OCI-LY7 (cell line): ENCODE measurements at regions not wholly inside any gene's neighbourhood (a gene's known extent, or its start where the extent isn't known, plus 50 kb on each side); places are given as distances from the start of the nearest gene placed in this dataset.
"Not testable (repeated sequence)": the region's sequence is repeated elsewhere in the genome, so short reads cannot be mapped to it uniquely, and the experiment has no call there.

Experiments
- BruUV-seq: library from RNA; stranded (reverse); fragments of 400-500 nt; replicated peaks from 2 replicates; lab custom pipeline; 2021; lab: Mats Ljungman, UMichigan
- CTCF ChIA-PET: fragments of 300-600 bp; sonication (Branson Sonifier 250); formaldehyde crosslinking; loops from one replicate; lab custom pipeline; 2022; ENCODE audit warnings: antibody characterized with exemption; ENCODE audit not compliant: unreplicated experiment; lab: Charles Lee
- POLR2A ChIA-PET: fragments of 300-600 bp; sonication (Branson Sonifier 250); formaldehyde crosslinking; loops from one replicate; lab custom pipeline; 2022; ENCODE audit warnings: antibody characterized with exemption; lab: Charles Lee
- DNase-seq: peaks from one replicate; pipeline ENCODE4 v3.0.0-alpha.2; 2015; ENCODE audit warnings: low spot score
- H2AFZ ChIP-seq: fragments of 200-600 bp; sonication (generic), shearing (Covaris generic); 2 replicates; pipeline ENCODE4 v1.6.1; 2014; ENCODE audit warnings: mild to moderate bottlenecking, antibody characterized with exemption, low read length, moderate library complexity
- H3K27ac ChIP-seq: fragments of 200-600 bp; sonication (generic); 2 replicates; pipeline ENCODE4 v1.5.1; 2014; ENCODE audit warnings: mixed run types, low read depth, mild to moderate bottlenecking, moderate library complexity, low read length, inconsistent platforms; ENCODE audit not compliant: poor library complexity, severe bottlenecking
- H3K36me3 ChIP-seq: fragments of 200-600 bp; sonication (generic); 2 replicates; pipeline ENCODE4 v1.6.1; 2014; ENCODE audit warnings: mild to moderate bottlenecking, antibody characterized with exemption, low read length, moderate library complexity, mixed read lengths; ENCODE audit not compliant: insufficient read depth
- H3K4me1 ChIP-seq: fragments of 200-600 bp; sonication (generic); 2 replicates; pipeline ENCODE4 v1.5.1; 2014; ENCODE audit warnings: mild to moderate bottlenecking, low read length; ENCODE audit not compliant: insufficient read depth, poor library complexity, severe bottlenecking
- H3K4me2 ChIP-seq: fragments of 200-600 bp; sonication (generic); 2 replicates; pipeline ENCODE4 v1.6.1; 2014; ENCODE audit warnings: mild to moderate bottlenecking, low read length
- H3K4me3 ChIP-seq: fragments of 200-600 bp; sonication (generic); 2 replicates; pipeline ENCODE4 v1.5.1; 2014; ENCODE audit warnings: mild to moderate bottlenecking, low read depth, low read length; ENCODE audit not compliant: poor library complexity, severe bottlenecking
- H3K79me2 ChIP-seq: fragments of 200-600 bp; sonication (generic); 2 replicates; pipeline ENCODE4 v1.6.1; 2016; ENCODE audit warnings: low read depth, mild to moderate bottlenecking, low read length, moderate library complexity, mixed read lengths; ENCODE audit not compliant: insufficient read depth
- H3K9me2 ChIP-seq: fragments of 200-600 bp; sonication (generic); 2 replicates; pipeline ENCODE4 v1.6.1; 2016; ENCODE audit warnings: mild to moderate bottlenecking, low read length, mixed read lengths; ENCODE audit not compliant: insufficient read depth
- H3K9me3 ChIP-seq: fragments of 200-600 bp; sonication (generic); 2 replicates; pipeline ENCODE4 v1.6.1; 2014; ENCODE audit warnings: mild to moderate bottlenecking, mixed run types, low read length, mixed read lengths
- H4K20me1 ChIP-seq: fragments of 200-600 bp; sonication (generic); 2 replicates; pipeline ENCODE4 v1.6.1; 2014; ENCODE audit warnings: mild to moderate bottlenecking, antibody characterized with exemption, low read length, moderate library complexity, mixed read lengths; ENCODE audit not compliant: insufficient read depth
- CTCF ChIP-seq: fragments of 200-600 bp; sonication (generic); conservative IDR thresholded peaks from 2 replicates; pipeline ENCODE4 v1.5.1; 2014; ENCODE audit warnings: mild to moderate bottlenecking, antibody characterized with exemption, low read length, moderate library complexity, mixed read lengths
- EZH2phosphoT487 ChIP-seq: fragments of 200-600 bp; sonication (generic); IDR thresholded peaks from 2 replicates; pipeline ENCODE4 v1.6.1; 2018; ENCODE audit warnings: low read depth, borderline replicate concordance, mild to moderate bottlenecking, mixed run types, antibody characterized with exemption, low read length, moderate library complexity, mixed read lengths
- intact Hi-C: fragments of 100-400 bp; cut with micrococcal nuclease; formaldehyde crosslinking; loops from one replicate; pipeline ENCODE4 v1.10.0; 2022; ENCODE audit not compliant: unreplicated experiment

DNA sequence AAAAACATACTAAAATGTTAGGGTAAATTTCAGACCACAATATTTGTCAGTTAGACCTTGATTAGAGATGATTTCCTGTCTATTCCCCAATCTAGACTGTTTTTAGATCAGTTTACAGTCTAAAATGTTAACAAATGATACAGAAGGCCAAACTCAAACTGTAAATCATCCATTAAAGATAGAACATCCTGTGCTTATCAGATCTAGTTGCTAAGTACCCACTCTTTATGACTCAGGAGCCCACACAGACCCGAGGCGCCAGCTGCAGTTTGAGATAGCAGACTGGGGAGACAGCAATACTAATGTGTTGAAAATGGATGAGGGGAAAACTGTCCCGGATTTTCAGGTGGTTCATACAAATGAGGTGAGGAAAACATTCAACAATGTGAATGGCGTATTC, 113.3 kb downstream of the SCG2 start:
- no peaks in the 10 kb centered on the region for H3K36me3 ChIP-seq
- DNase-seq = no peak
- no peak overlapping the region for H3K27ac ChIP-seq
- intact Hi-C loops = no loop called here
- H3K4me3 ChIP-seq = no peak overlapping the region
- H3K79me2 ChIP-seq = no peaks in the 10 kb centered on the region
- H3K4me1 ChIP-seq = no peaks in the 10 kb centered on the region
- H3K4me2 ChIP-seq = no peak overlapping the region
- POLR2A ChIA-PET = interaction anchor here (1.4 kb wide), 1 partner anchor 10 kb away, joined by 3 read pairs; no protein-coding TSS in a partner anchor
- H2AFZ ChIP-seq = no peak overlapping the region
- TF ChIP-seq CTCF = no peak
- H4K20me1 ChIP-seq = no peaks in the 10 kb centered on the region
- CTCF ChIA-PET = no interaction called here
- no TSS peak for BruUV-seq
- no peaks in the 10 kb centered on the region for H3K9me3 ChIP-seq
- H3K9me2 ChIP-seq = no peaks in the 10 kb centered on the region

DNA sequence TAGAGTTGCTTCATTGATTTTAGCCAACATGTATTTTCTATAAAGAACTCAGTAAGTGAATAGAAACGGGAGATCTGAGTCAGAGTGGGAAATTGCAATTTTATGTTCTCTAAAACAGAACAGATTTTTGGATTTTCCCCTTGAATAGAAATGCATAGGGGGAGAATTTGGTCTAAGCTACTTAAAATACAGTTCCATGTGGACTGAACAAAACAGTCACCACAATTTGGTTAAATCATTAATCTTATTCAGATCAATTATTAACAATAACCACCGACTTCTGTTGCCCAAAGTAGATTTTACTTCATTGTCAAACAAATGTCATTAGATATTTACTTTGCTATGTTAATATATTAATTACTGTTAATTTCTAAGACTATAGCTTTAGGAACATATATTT, 107.7 kb downstream of the SCG2 start:
- ChIA-PET POLR2A (interaction anchor here (1.0 kb wide), 1 partner anchor 94 kb away, joined by 3 read pairs; no protein-coding TSS in a partner anchor), CTCF (no interaction called here)

DNA sequence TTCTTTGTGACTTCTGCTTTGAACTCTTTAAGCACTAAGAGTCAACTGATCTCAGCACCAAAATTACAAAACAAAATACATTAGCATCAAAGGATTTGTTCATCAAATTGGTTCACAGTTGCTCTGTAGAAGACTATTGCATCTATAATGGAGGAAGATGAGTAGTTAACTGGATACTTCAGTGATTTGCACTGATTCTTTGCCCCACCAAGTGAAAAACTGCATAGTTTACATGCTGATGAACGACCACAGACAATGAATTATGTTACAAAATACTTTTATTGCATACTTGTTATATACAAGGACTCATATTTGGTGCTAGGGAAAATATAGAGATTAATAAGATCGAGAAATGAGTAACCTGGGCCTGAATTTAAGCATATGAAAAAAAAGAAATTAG, 107.2 kb downstream of the SCG2 start:
- DNase-seq = no peak
- H3K9me2 ChIP-seq = no peaks in the 10 kb centered on the region
- no peaks in the 10 kb centered on the region for H3K4me1 ChIP-seq
- H3K4me3 ChIP-seq = no peak overlapping the region
- CTCF ChIA-PET = no interaction called here
- no peak overlapping the region for H3K4me2 ChIP-seq
- H3K36me3 ChIP-seq = no peaks in the 10 kb centered on the region
- H3K79me2 ChIP-seq = no peaks in the 10 kb centered on the region
- no peak overlapping the region for H3K27ac ChIP-seq
- no peak overlapping the region for H2AFZ ChIP-seq
- H4K20me1 ChIP-seq = no peaks in the 10 kb centered on the region
- no peaks in the 10 kb centered on the region for H3K9me3 ChIP-seq
- intact Hi-C loops = no loop called here
- BruUV-seq = no TSS peak
- TF ChIP-seq EZH2phosphoT487 (no peak), CTCF (no peak)
- POLR2A ChIA-PET = interaction anchor here (1.0 kb wide), 1 partner anchor 94 kb away, joined by 3 read pairs; no protein-coding TSS in a partner anchor

More for the DNA sequence above, 107.7 kb downstream of the SCG2 start:
- Histone ChIP-seq H2AFZ (no peak overlapping the region), H3K27ac (no peak overlapping the region), H3K4me2 (no peak overlapping the region), H3K4me3 (no peak overlapping the region), H3K9me3 (no peaks in the 10 kb centered on the region), H4K20me1 (no peaks in the 10 kb centered on the region), H3K9me2 (no peaks in the 10 kb centered on the region), H3K36me3 (no peaks in the 10 kb centered on the region), H3K79me2 (no peaks in the 10 kb centered on the region), H3K4me1 (no peaks in the 10 kb centered on the region)
- TF ChIP-seq CTCF = no peak
- intact Hi-C loops = no loop called here
- BruUV-seq = no TSS peak
- no peak for DNase-seq

DNA sequence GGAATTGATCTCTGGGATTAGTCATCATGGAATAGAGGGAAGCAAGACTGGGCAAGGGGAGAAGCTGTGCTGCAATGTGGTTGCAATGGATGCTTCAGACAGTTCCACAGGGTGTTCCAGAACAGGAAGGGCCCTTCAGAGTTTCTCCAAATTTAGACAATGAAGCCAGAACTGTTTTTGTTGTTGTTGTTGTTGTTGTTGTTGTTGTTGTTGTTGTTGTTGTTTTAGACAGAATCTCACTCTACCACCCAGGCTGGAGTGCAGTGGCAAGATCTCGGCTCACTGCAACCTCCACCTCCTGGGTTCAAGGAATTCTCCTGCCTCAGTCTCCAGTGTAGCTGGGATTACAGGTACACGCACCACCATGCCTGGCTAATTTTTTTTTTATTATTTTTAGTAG, 105.3 kb downstream of the SCG2 start:
- BruUV-seq, DNase-seq, H3K27ac ChIP-seq, H3K4me2 ChIP-seq, H3K9me2 ChIP-seq, H3K36me3 ChIP-seq, H4K20me1 ChIP-seq, H3K79me2 ChIP-seq, H3K4me1 ChIP-seq, POLR2A ChIA-PET, H3K4me3 ChIP-seq, H2AFZ ChIP-seq, H3K9me3 ChIP-seq, intact Hi-C loops: not testable (repeated sequence)
- CTCF ChIA-PET = interaction anchor here (0.6 kb wide), 1 partner anchor 32 kb away, joined by 3 read pairs; no protein-coding TSS in a partner anchor
